Ishikawa (cell line): ENCODE measurements at regions not wholly inside any gene's neighbourhood (a gene's known extent, or its start where the extent isn't known, plus 50 kb on each side); places are given as distances from the start of the nearest gene placed in this dataset.

Experiments used
- CEBPB ChIP-seq: IDR thresholded peaks from 2 replicates; pipeline ENCODE4 v1.6.1; 2012
- CREB1 ChIP-seq: IDR thresholded peaks from 2 replicates; pipeline ENCODE4 v1.6.1; 2012; ENCODE audit warnings: low read depth
- EGR1 ChIP-seq: IDR thresholded peaks from 2 replicates; pipeline ENCODE4 v1.6.1; 2012
- EP300 ChIP-seq: IDR thresholded peaks from 2 replicates; pipeline ENCODE4 v1.6.1; 2012; ENCODE audit warnings: borderline replicate concordance
- FOXM1 ChIP-seq: IDR thresholded peaks from 2 replicates; pipeline ENCODE4 v1.6.1; 2012; ENCODE audit warnings: low read depth, borderline replicate concordance
- MAX ChIP-seq: IDR thresholded peaks from 2 replicates; pipeline ENCODE4 v1.6.1; 2012
- NFIC ChIP-seq: IDR thresholded peaks from 2 replicates; pipeline ENCODE4 v1.6.1; 2012
- RAD21 ChIP-seq: IDR thresholded peaks from 2 replicates; pipeline ENCODE4 v1.6.1; 2012; ENCODE audit warnings: low read depth
- REST ChIP-seq: IDR thresholded peaks from 2 replicates; pipeline ENCODE4 v1.6.1; 2012; ENCODE audit warnings: low read depth, mild to moderate bottlenecking
- TAF1 ChIP-seq: IDR thresholded peaks from 2 replicates; pipeline ENCODE4 v1.6.1; 2012; ENCODE audit warnings: low read depth, mild to moderate bottlenecking
- TCF12 ChIP-seq: IDR thresholded peaks from 2 replicates; pipeline ENCODE4 v1.6.1; 2012; ENCODE audit warnings: low read depth
- TEAD4 ChIP-seq: IDR thresholded peaks from 2 replicates; pipeline ENCODE4 v1.6.1; 2012
- USF1 ChIP-seq: IDR thresholded peaks from 2 replicates; pipeline ENCODE4 v1.6.1; 2012
- YY1 ChIP-seq: IDR thresholded peaks from 2 replicates; pipeline ENCODE4 v1.6.1; 2012; ENCODE audit warnings: low read depth
- ZBTB7A ChIP-seq: IDR thresholded peaks from 2 replicates; pipeline ENCODE4 v1.6.1; 2012; ENCODE audit warnings: low read depth

- TF ChIP-seq RAD21 (no peak), EGR1 (no peak), NFIC (no peak), FOXM1 (no peak), TAF1 (no peak), CREB1 (no peak), ZBTB7A (no peak), EP300 (no peak), REST (no peak), USF1 (no peak), TEAD4 (no peak), MAX (no peak)
Measured at GRCh38 chr10:130409331-130409730, 273.1 kb downstream of the GLRX3 start.

- TF ChIP-seq ZBTB7A, result no peak
- TF ChIP-seq TAF1, result no peak
- TF ChIP-seq USF1, result no peak
- TF ChIP-seq EP300, result no peak
- no peak for TF ChIP-seq FOXM1
- TF ChIP-seq NFIC, result no peak
Measured at GRCh38 chr10:130409931-130410330, 273.7 kb downstream of the GLRX3 start.

- TF ChIP-seq TEAD4 (no peak), RAD21 (no peak), EP300 (no peak), TAF1 (no peak), CREB1 (no peak), USF1 (no peak), REST (no peak), MAX (no peak), NFIC (no peak), TCF12 (no peak), YY1 (no peak), FOXM1 (no peak), EGR1 (no peak), ZBTB7A (no peak), CEBPB (no peak)
Measured at GRCh38 chr10:130411496-130412085, 275.4 kb downstream of the GLRX3 start.

GRCh38 chr10:130412317-130412716, 276.1 kb downstream of the GLRX3 start:
- TF ChIP-seq RAD21, result no peak
- TF ChIP-seq YY1, result no peak
- no peak for TF ChIP-seq TCF12
- no peak for TF ChIP-seq FOXM1
- TF ChIP-seq NFIC, result no peak
- TF ChIP-seq CEBPB, result no peak
- TF ChIP-seq USF1, result no peak
- no peak for TF ChIP-seq ZBTB7A
- no peak for TF ChIP-seq CREB1
- no peak for TF ChIP-seq TAF1
- TF ChIP-seq EGR1, result no peak
- no peak for TF ChIP-seq MAX
- no peak for TF ChIP-seq REST
- TF ChIP-seq EP300, result no peak
- no peak for TF ChIP-seq TEAD4
